GM23248 (cell line): ENCODE measurements at regions not wholly inside any gene's neighbourhood (a gene's known extent, or its start where the extent isn't known, plus 50 kb on each side); places are given as distances from the start of the nearest gene placed in this dataset.

Source experiments
- EZH2 ChIP-seq: fragments of 200-600 bp; sonication (generic); IDR thresholded peaks from 2 replicates; pipeline ENCODE4 v1.6.1; 2018; ENCODE audit warnings: antibody characterized with exemption, mild to moderate bottlenecking; ENCODE audit not compliant: insufficient read depth, poor library complexity, severe bottlenecking
- EZH2phosphoT487 ChIP-seq: fragments of 200-600 bp; sonication (generic); IDR thresholded peaks from 2 replicates; pipeline ENCODE4 v1.6.1; 2018; ENCODE audit warnings: antibody characterized with exemption, moderate library complexity, mild to moderate bottlenecking, low read depth; ENCODE audit not compliant: insufficient read depth

DNA sequence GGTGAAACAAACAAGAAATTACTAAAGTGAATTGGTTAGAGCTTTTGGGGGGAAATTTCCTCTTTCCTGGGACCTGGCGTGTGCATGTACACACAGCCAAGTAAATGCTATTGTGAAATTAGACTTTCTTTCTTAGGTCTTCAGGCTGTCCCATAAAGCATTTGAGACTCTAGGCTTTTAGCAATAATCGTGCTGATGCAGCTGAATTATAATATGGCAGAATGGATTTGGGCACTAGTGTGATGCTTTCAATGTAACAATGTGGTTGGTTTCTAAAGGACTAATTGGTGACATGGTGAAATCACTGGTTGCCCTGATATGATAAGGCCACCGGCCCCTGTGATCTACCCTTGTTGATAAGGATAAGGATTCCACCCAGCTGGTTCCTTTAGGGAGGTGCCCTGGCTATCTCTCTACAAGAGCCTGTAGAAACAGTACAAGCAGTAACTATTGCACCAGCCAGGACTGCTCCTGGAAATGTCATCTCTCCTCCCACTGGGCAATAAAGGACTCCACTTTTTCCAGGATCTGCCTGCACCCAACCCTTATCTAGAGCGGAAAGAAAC lies 164.1 kb downstream of the TFAP2A start:
- TF ChIP-seq EZH2 (no peak), EZH2phosphoT487 (no peak)
